Bone marrow (tissue), 2 donors: ENCODE measurements at regions not wholly inside any gene's neighbourhood (a gene's known extent, or its start where the extent isn't known, plus 50 kb on each side); places are given as distances from the start of the nearest gene placed in this dataset.

Experiments used
- DNase-seq, 2 donors: peaks; one replicate each; lab custom pipeline; 2025; lab: John Stamatoyannopoulos, UW

DNA sequence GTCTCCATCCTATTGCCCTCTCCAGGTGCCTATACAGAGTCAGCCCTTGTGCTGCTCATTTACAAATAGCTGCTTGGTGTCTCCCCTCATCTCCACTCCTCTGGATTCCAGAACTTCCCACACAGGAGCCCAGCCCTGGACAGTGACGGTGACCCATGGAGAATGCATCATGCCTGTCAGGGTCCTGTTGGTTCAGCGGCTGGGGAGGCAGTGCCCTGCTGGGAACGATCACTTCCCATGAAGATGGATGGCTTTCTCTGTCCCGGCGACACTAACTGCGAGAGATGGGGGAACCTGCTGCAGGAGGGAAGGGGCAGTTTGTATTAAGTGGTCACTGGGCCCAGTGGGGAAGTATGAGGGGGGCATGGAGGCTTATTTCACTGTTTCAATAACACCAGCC lies 395.0 kb upstream of the TBX3 start:
- no peak for DNase-seq

GRCh38 chr12:115078334-115078733 lies 394.4 kb upstream of the TBX3 start:
- no peak for DNase-seq

GRCh38 chr12:115075552-115076170 lies 391.7 kb upstream of the TBX3 start:
- DNase-seq = no peak

- no peak for DNase-seq
Measured at GRCh38 chr12:115074617-115075016, 390.6 kb upstream of the TBX3 start.

GRCh38 chr12:115072712-115073111 lies 388.7 kb upstream of the TBX3 start:
- no peak for DNase-seq

DNA sequence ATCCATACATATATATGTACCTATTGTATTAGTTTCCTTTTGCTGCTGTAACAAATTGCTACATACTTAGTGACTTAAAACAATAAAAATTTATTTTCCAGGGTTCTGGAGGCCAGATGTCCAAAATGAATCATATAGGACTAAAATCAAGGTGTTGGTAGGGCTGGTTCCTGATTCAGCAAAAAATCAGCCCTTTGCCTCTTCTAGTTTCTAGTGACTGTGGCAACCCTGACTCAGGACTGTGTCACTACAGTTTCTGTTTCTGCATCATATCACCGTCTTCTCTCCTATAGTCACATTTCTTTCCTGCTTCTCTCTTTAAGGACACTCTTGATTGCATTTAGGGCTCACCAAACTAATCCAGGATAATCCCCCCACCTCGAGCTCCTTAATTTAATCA lies 386.3 kb upstream of the TBX3 start:
- no peak for DNase-seq

DNA sequence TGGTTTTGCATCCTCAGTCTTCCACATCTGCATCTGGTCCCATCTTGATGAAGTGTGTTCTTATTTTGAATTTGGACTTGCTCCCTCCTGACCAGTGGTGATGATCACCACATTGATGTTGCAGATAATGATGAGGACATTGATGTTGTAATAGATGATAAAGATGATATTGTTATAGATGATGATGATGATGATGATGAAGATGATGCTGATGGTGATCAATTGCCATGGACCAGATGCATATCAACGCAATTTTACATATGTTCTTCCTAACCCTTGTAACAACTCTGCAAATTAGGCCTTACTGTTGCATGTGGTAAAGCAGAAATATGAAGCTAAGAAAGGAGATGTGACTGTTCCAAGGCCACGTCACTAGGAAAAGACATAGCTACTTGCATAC lies 380.3 kb upstream of the TBX3 start:
- no peak for DNase-seq

DNA sequence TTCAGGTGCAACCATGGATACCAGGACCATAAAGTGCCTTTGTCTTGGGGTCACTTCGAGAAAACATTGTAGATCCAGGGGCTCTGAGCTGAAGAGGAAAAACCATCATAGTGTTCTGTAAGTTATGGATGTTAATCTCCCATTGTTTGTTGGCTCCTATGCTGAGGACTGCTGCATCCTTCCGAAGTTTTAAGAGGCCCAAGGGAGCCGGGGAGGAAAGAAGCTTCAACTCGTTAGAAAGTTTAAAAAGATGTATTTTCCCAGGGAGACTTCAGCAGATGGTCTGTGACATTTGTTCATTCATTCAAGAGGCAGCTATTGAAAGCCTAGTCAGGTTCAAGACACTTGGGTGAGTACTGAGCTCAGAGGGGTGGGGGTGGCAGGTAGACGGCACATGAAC lies 378.8 kb upstream of the TBX3 start:
- DNase-seq = no peak

DNA sequence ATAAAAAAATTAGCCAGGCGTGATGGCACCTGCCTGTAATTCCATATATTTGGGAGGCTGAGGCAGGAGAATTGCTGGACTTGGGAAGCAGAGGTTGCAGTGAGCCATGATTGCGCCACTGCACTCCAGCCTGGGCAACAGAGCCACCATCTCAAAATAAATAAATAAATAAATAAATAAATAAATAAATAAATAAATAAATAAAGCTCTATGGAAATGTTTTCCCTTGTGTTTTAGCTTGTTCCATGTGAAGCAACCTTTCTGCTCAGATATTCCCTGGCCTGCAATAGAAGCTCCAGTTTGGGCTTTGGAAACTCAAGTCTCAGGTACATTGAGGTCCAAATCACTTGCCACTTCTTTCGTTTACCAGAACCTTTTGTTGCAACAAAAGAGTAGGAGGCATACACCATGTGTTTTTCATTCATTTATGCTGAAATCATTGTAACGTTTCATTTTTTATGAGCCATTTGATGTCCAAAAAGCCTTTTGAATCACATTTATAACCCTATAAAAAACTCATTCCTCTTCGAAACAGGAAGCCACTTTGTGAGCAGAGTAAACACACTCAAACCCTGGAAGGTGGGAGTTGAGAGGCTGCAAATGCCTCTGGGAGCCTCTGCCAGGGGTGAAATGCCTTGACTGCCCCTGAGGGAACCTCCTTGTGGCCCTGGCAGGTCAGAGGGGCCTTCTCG lies 376.6 kb upstream of the TBX3 start:
- DNase-seq = no peak

- no peak for DNase-seq
Measured at GRCh38 chr12:115057445-115057844, 373.5 kb upstream of the TBX3 start.

GRCh38 chr12:115051378-115051777 lies 367.4 kb upstream of the TBX3 start:
- DNase-seq = no peak

GRCh38 chr12:115049614-115050013 lies 365.6 kb upstream of the TBX3 start:
- no peak for DNase-seq

GRCh38 chr12:115046805-115047204 lies 362.8 kb upstream of the TBX3 start:
- DNase-seq = no peak

DNA sequence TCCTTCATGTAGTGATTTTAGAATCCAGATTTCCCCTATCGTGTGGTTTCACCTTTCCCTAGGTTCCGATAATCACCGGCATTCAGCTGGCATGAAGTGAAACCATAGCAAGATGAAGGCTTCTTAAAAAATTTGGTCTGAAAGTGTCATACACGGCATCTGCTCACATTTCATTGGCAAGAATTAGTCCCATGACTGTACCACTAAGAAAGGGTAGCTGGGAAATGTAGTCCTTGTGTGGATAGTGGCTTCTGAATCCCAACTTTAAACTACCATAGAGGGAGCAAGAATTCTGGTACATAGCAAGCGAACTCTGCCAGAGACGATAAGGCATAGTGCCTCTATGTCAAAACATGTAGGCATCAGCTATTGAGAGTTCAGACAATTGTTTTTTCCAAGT lies 360.1 kb upstream of the TBX3 start:
- no peak for DNase-seq

GRCh38 chr12:115043079-115043478 lies 359.1 kb upstream of the TBX3 start:
- no peak for DNase-seq

GRCh38 chr12:115042341-115042740 lies 358.4 kb upstream of the TBX3 start:
- no peak for DNase-seq

DNA sequence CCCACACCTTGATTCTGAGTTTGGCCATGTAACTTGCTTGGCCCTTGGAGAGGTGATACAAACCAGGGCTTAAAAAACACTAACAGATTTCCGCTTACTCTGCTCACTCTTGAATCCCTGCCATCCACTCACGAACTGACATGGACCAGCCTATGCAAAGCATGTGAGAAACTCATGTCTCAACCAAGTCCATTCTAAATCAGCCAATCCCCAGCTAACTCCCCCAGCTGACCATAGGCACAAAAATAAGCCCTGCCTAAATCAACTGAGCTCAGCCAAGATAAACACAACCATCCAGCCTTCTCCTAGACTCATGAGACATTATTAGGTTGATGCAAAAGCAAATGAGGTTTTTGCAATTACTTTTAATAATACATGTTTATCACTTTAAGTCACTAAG lies 353.9 kb upstream of the TBX3 start:
- no peak for DNase-seq

- DNase-seq = no peak
Measured at GRCh38 chr12:115035535-115036107, 351.6 kb upstream of the TBX3 start.

GRCh38 chr12:115032521-115032920 lies 348.5 kb upstream of the TBX3 start:
- no peak for DNase-seq

DNA sequence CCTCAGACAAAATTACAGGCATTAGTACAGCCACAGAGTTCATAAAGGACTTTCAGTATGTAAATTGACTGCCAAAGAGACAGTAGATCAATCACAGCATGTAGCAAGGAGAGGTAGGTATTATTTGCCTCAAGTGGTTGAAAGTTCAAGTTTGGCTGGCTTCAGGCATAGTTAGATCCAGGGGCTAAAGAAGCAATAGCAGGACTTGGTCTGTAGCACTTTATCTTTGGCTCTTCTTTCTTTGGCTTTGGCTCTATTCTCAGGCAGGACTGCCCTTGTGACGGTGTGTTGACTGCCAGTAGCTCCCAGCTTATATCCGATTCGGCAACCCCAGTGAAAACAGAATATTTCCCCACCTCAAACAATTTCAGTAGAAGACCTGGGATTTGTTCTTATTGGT lies 346.0 kb upstream of the TBX3 start:
- DNase-seq = no peak

DNA sequence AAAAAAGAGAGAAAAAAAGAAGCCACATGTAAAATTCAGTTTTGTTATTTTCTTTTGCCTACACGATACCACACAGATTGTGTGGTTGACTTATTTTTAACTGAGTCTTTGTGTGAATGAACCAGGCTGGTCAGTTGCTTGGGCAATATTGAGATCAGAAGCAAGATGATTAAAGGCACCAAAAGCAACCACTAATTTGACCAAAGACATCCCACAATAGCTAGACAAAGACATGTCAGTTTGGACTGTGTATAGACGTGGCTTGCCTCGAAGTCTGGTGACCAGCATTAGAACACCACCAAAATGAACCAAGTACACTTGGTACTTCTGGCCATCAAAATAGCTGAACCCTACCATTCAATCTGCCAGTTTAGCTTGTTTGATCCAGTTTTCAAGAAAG lies 340.6 kb upstream of the TBX3 start:
- no peak for DNase-seq

DNA sequence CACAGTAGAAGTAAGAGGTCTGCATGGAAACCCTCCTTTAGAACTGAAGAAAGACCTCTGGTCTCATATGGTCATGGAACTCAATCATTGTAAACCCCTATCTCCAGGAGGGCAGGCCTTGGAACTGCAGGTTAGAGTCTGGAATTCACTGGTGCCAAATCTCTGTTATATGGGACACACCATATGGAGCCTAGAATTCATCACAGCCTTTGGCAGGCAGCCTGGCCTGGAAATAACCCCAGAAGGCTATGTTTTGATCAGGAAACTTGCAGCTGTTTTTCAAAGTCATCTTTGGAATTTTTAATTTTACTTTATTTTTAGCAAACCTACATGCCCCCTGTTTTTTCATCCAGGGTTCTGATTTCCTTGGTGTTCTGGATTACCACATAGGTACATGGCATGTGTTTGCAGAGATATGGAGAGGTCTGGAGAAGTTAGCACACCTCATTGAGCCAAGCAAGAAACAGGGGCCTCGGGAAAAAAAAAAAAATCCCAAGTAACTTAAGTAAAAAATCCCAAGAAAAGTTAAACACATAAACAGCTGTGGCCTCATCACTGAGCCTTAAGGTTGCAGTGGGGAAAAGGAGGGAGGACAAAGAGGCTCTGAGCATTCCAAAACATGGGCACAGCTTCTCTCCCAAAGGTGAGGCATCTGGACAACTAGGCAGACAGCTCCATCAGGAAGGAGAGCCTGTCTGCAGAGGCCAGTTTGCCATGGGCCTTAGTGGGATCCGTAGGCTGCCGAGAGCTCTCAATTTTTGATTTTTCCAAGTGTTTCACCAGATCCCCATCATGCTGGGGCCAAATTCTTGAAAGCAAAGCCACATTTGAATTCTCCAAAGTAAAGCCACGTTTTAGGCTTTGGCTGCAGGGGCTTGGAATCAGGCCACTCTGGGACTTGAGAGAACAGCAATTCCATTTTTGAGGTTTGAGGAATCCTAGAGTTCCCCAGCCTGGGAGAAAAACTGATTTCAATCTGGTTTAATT lies 339.6 kb upstream of the TBX3 start:
- DNase-seq = no peak

GRCh38 chr12:115020091-115020490 lies 336.1 kb upstream of the TBX3 start:
- DNase-seq = no peak
